ENCODE measurements at regions not wholly inside any gene's neighbourhood (a gene's known extent, or its start where the extent isn't known, plus 50 kb on each side); places are given as distances from the start of the nearest gene placed in this dataset.

DNA sequence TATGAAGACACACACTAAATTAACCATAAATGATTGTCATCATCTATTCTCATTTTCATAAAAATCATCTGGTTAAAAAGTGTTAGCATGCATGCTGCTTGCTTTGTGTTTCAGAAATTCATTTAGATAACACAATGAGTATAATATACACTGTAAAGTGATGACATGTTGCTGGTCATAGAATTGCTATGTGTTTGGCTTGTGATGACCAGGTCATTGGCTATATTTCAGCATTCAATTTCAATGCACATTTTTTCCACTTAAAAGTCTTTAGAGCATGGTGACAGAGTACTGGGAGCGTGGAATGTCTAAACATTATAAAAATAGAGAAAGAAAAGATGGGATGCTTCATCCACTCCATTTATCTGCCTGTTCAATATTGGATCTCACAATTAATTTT, 1291.1 kb upstream of the MAP3K7 start:
- TF ChIP-seq, protein P1, sequence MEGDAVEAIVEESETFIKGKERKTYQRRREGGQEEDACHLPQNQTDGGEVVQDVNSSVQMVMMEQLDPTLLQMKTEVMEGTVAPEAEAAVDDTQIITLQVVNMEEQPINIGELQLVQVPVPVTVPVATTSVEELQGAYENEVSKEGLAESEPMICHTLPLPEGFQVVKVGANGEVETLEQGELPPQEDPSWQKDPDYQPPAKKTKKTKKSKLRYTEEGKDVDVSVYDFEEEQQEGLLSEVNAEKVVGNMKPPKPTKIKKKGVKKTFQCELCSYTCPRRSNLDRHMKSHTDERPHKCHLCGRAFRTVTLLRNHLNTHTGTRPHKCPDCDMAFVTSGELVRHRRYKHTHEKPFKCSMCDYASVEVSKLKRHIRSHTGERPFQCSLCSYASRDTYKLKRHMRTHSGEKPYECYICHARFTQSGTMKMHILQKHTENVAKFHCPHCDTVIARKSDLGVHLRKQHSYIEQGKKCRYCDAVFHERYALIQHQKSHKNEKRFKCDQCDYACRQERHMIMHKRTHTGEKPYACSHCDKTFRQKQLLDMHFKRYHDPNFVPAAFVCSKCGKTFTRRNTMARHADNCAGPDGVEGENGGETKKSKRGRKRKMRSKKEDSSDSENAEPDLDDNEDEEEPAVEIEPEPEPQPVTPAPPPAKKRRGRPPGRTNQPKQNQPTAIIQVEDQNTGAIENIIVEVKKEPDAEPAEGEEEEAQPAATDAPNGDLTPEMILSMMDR (IDR thresholded peaks at IDR 0.05; ENCODE audit: insufficient read depth, low read length, poor library complexity, severe bottlenecking), result no peak
- H3K27me3 ChIP-seq (replicated peaks; ENCODE audit: control insufficient read depth, insufficient read depth, low read length), result no peaks in the 10 kb centered on the region
- DNase-seq (ENCODE audit: extremely low read depth, insufficient read length), result no peak

DNA sequence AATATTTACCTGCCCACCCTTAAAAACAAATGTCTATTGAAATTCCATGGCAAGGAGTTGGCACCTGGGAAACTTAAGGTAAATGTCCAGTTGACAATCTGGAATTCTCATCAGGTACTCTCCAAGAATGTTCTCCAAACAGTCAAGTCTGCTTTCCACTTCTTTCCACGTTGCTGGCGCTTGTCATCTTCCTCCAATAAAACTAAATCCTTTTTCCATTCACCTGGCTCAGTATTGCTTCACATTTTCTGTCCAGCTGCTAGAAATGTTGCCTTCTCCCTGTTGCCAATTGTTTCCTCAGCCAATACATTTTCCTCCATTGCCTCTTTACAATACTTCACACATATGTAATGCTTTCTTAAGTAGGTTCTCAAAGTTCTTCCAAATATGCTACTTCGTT, 1288.1 kb upstream of the MAP3K7 start:
- no peaks in the 10 kb centered on the region for H3K36me3 ChIP-seq (ENCODE audit: control insufficient read depth, insufficient read depth, low read length)
- TF ChIP-seq, protein P1 (IDR thresholded peaks at IDR 0.05; ENCODE audit: insufficient read depth, low read length, poor library complexity, severe bottlenecking), result no peak
- no peaks in the 10 kb centered on the region for H3K27me3 ChIP-seq (replicated peaks; ENCODE audit: control insufficient read depth, insufficient read depth, low read length)
- DNase-seq (ENCODE audit: extremely low read depth, insufficient read length), result no peak
- H3K4me3 ChIP-seq (replicated peaks; ENCODE audit: low read depth, low read length), result no peak overlapping the region

More for the DNA sequence above, 1291.1 kb upstream of the MAP3K7 start:
- no peaks in the 10 kb centered on the region for H3K36me3 ChIP-seq (ENCODE audit: control insufficient read depth, insufficient read depth, low read length)
- H3K4me3 ChIP-seq (replicated peaks; ENCODE audit: low read depth, low read length), result no peak overlapping the region

DNA sequence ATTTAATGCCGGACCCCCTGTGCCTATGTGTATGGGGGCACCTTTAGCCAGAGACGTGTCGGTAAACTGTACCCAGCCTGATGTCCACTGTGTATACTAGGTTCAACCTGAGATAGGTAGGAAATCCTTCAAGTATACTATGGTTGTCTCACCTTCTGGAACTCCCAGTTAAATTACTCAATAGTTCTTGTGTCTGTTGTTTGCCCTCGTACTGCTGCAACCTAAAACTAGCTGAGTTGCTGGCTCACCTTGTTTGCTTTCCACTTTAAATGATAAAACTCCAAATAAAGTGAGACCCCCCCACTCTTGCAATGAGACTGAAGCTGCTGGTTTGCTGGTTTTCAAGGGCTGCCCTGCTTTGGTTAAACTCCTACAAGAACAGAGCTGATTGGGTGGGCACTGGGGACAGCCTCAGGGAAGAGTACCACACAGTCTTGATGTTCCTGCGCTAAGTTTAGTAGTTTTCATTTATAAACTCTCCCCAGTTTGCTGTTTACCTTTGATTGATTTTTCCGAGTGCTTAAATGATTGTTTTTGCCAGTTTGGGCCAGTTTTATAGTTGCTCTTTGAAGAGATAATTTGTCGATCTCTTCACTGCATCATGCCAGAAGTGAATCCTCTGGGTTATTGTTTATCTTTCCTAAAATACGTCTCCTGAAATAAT, 1281.8 kb upstream of the MAP3K7 start:
- Histone ChIP-seq H3K27me3 (replicated peaks; ENCODE audit: control insufficient read depth, insufficient read depth, low read length) (no peaks in the 10 kb centered on the region), H3K4me3 (replicated peaks; ENCODE audit: low read depth, low read length) (no peak overlapping the region), H3K36me3 (ENCODE audit: control insufficient read depth, insufficient read depth, low read length) (no peaks in the 10 kb centered on the region)
- TF ChIP-seq, protein P1 (IDR thresholded peaks at IDR 0.05; ENCODE audit: insufficient read depth, low read length, poor library complexity, severe bottlenecking), result no peak
- no peak for DNase-seq (ENCODE audit: extremely low read depth, insufficient read length)

DNA sequence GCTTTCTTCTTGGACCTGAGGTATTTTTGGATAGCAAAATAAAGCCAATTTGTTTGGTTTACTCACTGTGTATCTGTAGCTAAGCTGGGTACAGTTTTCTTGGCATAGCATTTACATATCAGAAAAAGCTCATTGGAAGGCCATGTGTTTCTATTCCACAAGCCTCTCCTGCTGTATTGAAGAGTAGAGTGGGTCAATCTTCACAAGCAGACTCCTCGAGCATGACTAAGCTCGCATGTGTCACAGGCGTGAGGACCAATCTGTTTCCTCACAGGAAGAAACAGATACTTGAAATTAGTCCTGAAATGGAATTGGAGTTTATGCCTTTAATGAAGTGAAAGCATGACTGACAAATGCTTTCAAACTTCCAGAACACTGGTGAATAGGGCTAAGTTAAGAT, 1279.0 kb upstream of the MAP3K7 start:
- no peaks in the 10 kb centered on the region for H3K36me3 ChIP-seq (ENCODE audit: control insufficient read depth, insufficient read depth, low read length)

DNA sequence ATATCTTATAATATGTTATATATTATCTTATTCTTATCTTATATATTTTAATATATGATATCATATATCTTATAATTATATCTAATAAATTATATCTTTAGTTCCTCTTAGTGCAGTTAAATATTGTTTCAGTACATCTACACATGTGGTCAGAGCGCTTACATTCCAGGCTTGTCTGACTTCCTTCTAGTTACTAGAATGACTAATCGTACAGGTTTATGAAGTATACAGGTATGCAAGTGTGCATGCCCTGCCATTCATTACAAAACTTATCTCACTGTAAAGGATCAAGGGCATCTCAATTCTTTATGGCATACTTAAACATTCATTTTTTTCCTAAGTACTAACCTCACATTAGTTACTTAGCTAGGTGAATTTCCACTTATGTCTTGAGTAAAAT, 1278.0 kb upstream of the MAP3K7 start:
- TF ChIP-seq, protein P1 (IDR thresholded peaks at IDR 0.05; ENCODE audit: insufficient read depth, low read length, poor library complexity, severe bottlenecking), result no peak
- no peak overlapping the region for H3K4me3 ChIP-seq (replicated peaks; ENCODE audit: low read depth, low read length)
- H3K36me3 ChIP-seq (ENCODE audit: control insufficient read depth, insufficient read depth, low read length), result no peaks in the 10 kb centered on the region
- DNase-seq (ENCODE audit: extremely low read depth, insufficient read length), result no peak
- no peaks in the 10 kb centered on the region for H3K27me3 ChIP-seq (replicated peaks; ENCODE audit: control insufficient read depth, insufficient read depth, low read length)

More for the DNA sequence above, 1279.0 kb upstream of the MAP3K7 start:
- no peak for DNase-seq (ENCODE audit: extremely low read depth, insufficient read length)
- Histone ChIP-seq H3K4me3 (replicated peaks; ENCODE audit: low read depth, low read length) (no peak overlapping the region), H3K27me3 (replicated peaks; ENCODE audit: control insufficient read depth, insufficient read depth, low read length) (no peaks in the 10 kb centered on the region)
- TF ChIP-seq, protein P1 (IDR thresholded peaks at IDR 0.05; ENCODE audit: insufficient read depth, low read length, poor library complexity, severe bottlenecking), result no peak
